MM.1S (cell line): ENCODE measurements at regions not wholly inside any gene's neighbourhood (a gene's known extent, or its start where the extent isn't known, plus 50 kb on each side); places are given as distances from the start of the nearest gene placed in this dataset.

Source experiments
- EZH2 ChIP-seq: fragments of 300-600 bp; sonication (generic); optimal IDR thresholded peaks from 2 replicates; pipeline ENCODE3; 2017; ENCODE audit warnings: low read depth, mild to moderate bottlenecking, antibody characterized with exemption, low read length, mixed read lengths
- EZH2phosphoT487 ChIP-seq: fragments of 300-600 bp; sonication (generic); IDR thresholded peaks from 2 replicates; pipeline ENCODE4 v1.6.1; 2018; ENCODE audit warnings: antibody characterized with exemption, low read length
- TF ChIP-seq, protein P1 (sequence below): fragments of 300-600 bp; sonication (generic); IDR thresholded peaks from 2 replicates; pipeline ENCODE4 v1.5.1; 2016; ENCODE audit warnings: antibody characterized with exemption, low read length, mixed read lengths

DNA sequence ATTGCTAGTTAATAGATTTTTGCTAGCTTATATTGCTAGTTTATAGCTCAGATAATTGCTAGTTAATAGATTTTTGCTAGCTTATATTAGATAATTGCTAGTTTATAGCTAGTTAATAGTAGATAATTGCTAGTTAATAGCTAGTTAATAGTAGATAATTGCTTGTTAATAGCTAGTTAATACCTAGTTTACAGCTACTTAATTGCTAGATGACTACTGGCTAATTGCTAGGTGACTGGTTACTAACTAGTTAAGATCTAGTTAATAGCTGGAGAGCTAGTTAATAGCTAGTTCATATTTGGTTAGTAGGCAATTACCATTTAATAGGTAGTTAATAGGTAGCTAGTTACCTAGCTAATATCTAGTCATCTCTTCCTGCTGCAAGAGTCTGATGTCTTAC, 633.8 kb upstream of the CT83 start:
- TF ChIP-seq, protein P1, sequence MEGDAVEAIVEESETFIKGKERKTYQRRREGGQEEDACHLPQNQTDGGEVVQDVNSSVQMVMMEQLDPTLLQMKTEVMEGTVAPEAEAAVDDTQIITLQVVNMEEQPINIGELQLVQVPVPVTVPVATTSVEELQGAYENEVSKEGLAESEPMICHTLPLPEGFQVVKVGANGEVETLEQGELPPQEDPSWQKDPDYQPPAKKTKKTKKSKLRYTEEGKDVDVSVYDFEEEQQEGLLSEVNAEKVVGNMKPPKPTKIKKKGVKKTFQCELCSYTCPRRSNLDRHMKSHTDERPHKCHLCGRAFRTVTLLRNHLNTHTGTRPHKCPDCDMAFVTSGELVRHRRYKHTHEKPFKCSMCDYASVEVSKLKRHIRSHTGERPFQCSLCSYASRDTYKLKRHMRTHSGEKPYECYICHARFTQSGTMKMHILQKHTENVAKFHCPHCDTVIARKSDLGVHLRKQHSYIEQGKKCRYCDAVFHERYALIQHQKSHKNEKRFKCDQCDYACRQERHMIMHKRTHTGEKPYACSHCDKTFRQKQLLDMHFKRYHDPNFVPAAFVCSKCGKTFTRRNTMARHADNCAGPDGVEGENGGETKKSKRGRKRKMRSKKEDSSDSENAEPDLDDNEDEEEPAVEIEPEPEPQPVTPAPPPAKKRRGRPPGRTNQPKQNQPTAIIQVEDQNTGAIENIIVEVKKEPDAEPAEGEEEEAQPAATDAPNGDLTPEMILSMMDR, result no peak
- TF ChIP-seq EZH2 (no peak), EZH2phosphoT487 (no peak)
